HepG2 (cell line): ENCODE measurements at regions not wholly inside any gene's neighbourhood (a gene's known extent, or its start where the extent isn't known, plus 50 kb on each side); places are given as distances from the start of the nearest gene placed in this dataset.

Experiments
- DMAP1 ChIP-seq: IDR thresholded peaks from 2 replicates; pipeline ENCODE4 v1.6.1; 2016
- HDAC2 ChIP-seq: sonication (generic); formaldehyde crosslinking; IDR thresholded peaks from 2 replicates; pipeline ENCODE4 v1.4.0; 2020; ENCODE audit warnings: missing genetic modification reagents
- HNRNPH1 ChIP-seq: fragments of 200-400 bp; formaldehyde crosslinking; optimal IDR thresholded peaks from 2 replicates; pipeline ENCODE3; 2017; ENCODE audit warnings: mild to moderate bottlenecking, low read depth, low read length
- KDM1A ChIP-seq: IDR thresholded peaks from 2 replicates; pipeline ENCODE4 v1.6.1; 2016; ENCODE audit warnings: missing compliant biosample characterization
- MAF1 ChIP-seq: sonication (generic); formaldehyde crosslinking; IDR thresholded peaks from 2 replicates; pipeline ENCODE4 v1.5.0; 2020; ENCODE audit warnings: missing genetic modification reagents, borderline replicate concordance
- MBNL3 ChIP-seq: fragments of 250-450 bp; sonication (Bioruptor Pico); conservative IDR thresholded peaks from 2 replicates; pipeline ENCODE4 v1.8.0; 2022; ENCODE audit warnings: mild to moderate bottlenecking, inconsistent platforms
- MTA1 ChIP-seq: sonication (generic); formaldehyde crosslinking; IDR thresholded peaks from 2 replicates; pipeline ENCODE4 v1.4.0; 2020; ENCODE audit warnings: missing genetic modification reagents, mild to moderate bottlenecking, borderline replicate concordance
- MTA3 ChIP-seq: sonication (generic); formaldehyde crosslinking; IDR thresholded peaks from 2 replicates; pipeline ENCODE4 v1.4.0; 2020; ENCODE audit warnings: missing genetic modification reagents
- NFIB ChIP-seq: sonication (generic); formaldehyde crosslinking; IDR thresholded peaks from 2 replicates; pipeline ENCODE4 v1.9.0; 2021; ENCODE audit warnings: missing genetic modification reagents, mild to moderate bottlenecking, borderline replicate concordance
- NPAS2 ChIP-seq: sonication (generic); formaldehyde crosslinking; IDR thresholded peaks from 2 replicates; pipeline ENCODE4 v1.8.0; 2022; ENCODE audit warnings: mild to moderate bottlenecking, missing genetic modification reagents, borderline replicate concordance
- PAX8 ChIP-seq: sonication (generic); formaldehyde crosslinking; IDR thresholded peaks from 2 replicates; pipeline ENCODE4 v1.8.0; 2022; ENCODE audit warnings: mild to moderate bottlenecking, missing genetic modification reagents, borderline replicate concordance
- PCBP1 ChIP-seq: fragments of 200-400 bp; formaldehyde crosslinking; IDR thresholded peaks from 2 replicates; pipeline ENCODE4 v1.6.1; 2017; ENCODE audit warnings: mild to moderate bottlenecking, low read depth, low read length, borderline replicate concordance
- SKI ChIP-seq: fragments of 450-650 bp; IDR thresholded peaks from one replicate; pipeline ENCODE4 v1.6.1; 2018; ENCODE audit warnings: mild to moderate bottlenecking; ENCODE audit not compliant: partially characterized antibody
- SRSF4 ChIP-seq: fragments of 200-400 bp; formaldehyde crosslinking; IDR thresholded peaks from one replicate; pipeline ENCODE4 v1.6.1; 2018; ENCODE audit warnings: mild to moderate bottlenecking, low read depth, low read length, moderate library complexity; ENCODE audit not compliant: poor library complexity, severe bottlenecking
- ZFYVE20 ChIP-seq: sonication (generic); formaldehyde crosslinking; IDR thresholded peaks from 2 replicates; pipeline ENCODE4 v1.8.0; 2023; ENCODE audit warnings: low read depth, mild to moderate bottlenecking, moderate library complexity, missing genetic modification reagents, borderline replicate concordance
- ZNF207 ChIP-seq: fragments of 450-650 bp; IDR thresholded peaks from 2 replicates; pipeline ENCODE4 v1.6.1; 2016; ENCODE audit warnings: antibody characterized with exemption, borderline replicate concordance
- ZNF235 ChIP-seq: sonication (generic); formaldehyde crosslinking; IDR thresholded peaks from 2 replicates; pipeline ENCODE4 v1.8.1; 2023; ENCODE audit warnings: mild to moderate bottlenecking, missing genetic modification reagents, borderline replicate concordance
- ZNF296 ChIP-seq: sonication (generic); formaldehyde crosslinking; conservative IDR thresholded peaks from 2 replicates; pipeline ENCODE4 v1.5.0; 2020; ENCODE audit warnings: mild to moderate bottlenecking, missing genetic modification reagents
- ZNF34 ChIP-seq: sonication (generic); formaldehyde crosslinking; IDR thresholded peaks from 2 replicates; pipeline ENCODE4 v1.4.0; 2020; ENCODE audit warnings: mild to moderate bottlenecking, missing genetic modification reagents, borderline replicate concordance
- ZNF468 ChIP-seq: sonication (generic); formaldehyde crosslinking; IDR thresholded peaks from 2 replicates; pipeline ENCODE4 v1.8.0; 2022; ENCODE audit warnings: mild to moderate bottlenecking, moderate library complexity, missing genetic modification reagents
- ZNF749 ChIP-seq: sonication (generic); formaldehyde crosslinking; IDR thresholded peaks from 2 replicates; pipeline ENCODE4 v1.8.0; 2022; ENCODE audit warnings: mild to moderate bottlenecking, missing genetic modification reagents, moderate library complexity, borderline replicate concordance
- ZSCAN25 ChIP-seq: sonication (generic); formaldehyde crosslinking; IDR thresholded peaks from 2 replicates; pipeline ENCODE4 v1.8.0; 2022; ENCODE audit warnings: mild to moderate bottlenecking, missing genetic modification reagents
- TF ChIP-seq, protein P1 (sequence below): fragments of 450-650 bp; IDR thresholded peaks from 2 replicates; pipeline ENCODE4 v1.6.1; 2017; ENCODE audit warnings: mild to moderate bottlenecking
- TF ChIP-seq, protein P2 (sequence below): sonication (generic); formaldehyde crosslinking; IDR thresholded peaks from 2 replicates; pipeline ENCODE4 v1.5.0; 2020; ENCODE audit warnings: missing genetic modification reagents
- TF ChIP-seq, protein P3 (sequence below): sonication (generic); formaldehyde crosslinking; IDR thresholded peaks from 2 replicates; pipeline ENCODE4 v1.8.0; 2022; ENCODE audit warnings: mild to moderate bottlenecking, missing genetic modification reagents, moderate library complexity
- TF ChIP-seq, protein P4 (sequence below): sonication (generic); formaldehyde crosslinking; conservative IDR thresholded peaks from 2 replicates; pipeline ENCODE4 v1.8.0; 2022; ENCODE audit warnings: missing genetic modification reagents

DNA sequence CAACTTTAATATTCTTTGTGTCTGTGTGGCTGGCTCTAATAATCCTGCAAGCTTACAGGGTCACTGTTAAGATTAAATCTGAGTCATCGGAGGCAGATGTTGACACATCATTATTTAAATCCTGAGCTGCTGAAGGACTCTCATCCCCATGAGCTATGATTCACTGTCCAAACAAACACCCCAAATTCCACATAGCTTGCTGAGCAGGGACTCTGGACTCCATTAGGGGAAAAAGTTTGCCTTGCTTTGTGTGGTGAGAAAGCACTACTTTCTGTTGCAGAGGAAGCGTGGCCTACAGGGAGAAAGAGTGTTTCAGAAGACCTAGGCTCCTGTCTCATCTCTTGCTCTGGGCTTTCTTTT is 213.7 kb downstream of the PDCD6IP start (continued):
- TF ChIP-seq, protein P1, sequence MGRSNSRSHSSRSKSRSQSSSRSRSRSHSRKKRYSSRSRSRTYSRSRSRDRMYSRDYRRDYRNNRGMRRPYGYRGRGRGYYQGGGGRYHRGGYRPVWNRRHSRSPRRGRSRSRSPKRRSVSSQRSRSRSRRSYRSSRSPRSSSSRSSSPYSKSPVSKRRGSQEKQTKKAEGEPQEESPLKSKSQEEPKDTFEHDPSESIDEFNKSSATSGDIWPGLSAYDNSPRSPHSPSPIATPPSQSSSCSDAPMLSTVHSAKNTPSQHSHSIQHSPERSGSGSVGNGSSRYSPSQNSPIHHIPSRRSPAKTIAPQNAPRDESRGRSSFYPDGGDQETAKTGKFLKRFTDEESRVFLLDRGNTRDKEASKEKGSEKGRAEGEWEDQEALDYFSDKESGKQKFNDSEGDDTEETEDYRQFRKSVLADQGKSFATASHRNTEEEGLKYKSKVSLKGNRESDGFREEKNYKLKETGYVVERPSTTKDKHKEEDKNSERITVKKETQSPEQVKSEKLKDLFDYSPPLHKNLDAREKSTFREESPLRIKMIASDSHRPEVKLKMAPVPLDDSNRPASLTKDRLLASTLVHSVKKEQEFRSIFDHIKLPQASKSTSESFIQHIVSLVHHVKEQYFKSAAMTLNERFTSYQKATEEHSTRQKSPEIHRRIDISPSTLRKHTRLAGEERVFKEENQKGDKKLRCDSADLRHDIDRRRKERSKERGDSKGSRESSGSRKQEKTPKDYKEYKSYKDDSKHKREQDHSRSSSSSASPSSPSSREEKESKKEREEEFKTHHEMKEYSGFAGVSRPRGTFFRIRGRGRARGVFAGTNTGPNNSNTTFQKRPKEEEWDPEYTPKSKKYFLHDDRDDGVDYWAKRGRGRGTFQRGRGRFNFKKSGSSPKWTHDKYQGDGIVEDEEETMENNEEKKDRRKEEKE, result no peak
- TF ChIP-seq MTA3 (CRISPR knock-in tag) (no peak), SRSF4 (no peak), KDM1A (peak; percentile 58; the same call in 1 of the 2 replicates), NFIB (no peak), HNRNPH1 (no peak), MBNL3 (CRISPR knock-in tag) (no peak), ZNF468 (CRISPR knock-in tag) (no peak), ZNF207 (no peak), PCBP1 (no peak), MTA1 (no peak), ZFYVE20 (no peak), ZNF296 (CRISPR knock-in tag) (no peak), HDAC2 (peak; percentile 96), PAX8 (CRISPR knock-in tag) (no peak), NPAS2 (CRISPR knock-in tag) (no peak), ZNF34 (CRISPR knock-in tag) (no peak), MAF1 (CRISPR knock-in tag) (no peak), SKI (peak; percentile 50), ZNF235 (CRISPR knock-in tag) (no peak), ZNF749 (CRISPR knock-in tag) (peak; percentile 46; the same call in 1 of the 2 replicates), DMAP1 (CRISPR knock-in tag) (peak; percentile 62; the same call in 1 of the 2 replicates), ZSCAN25 (CRISPR knock-in tag) (no peak)
- TF ChIP-seq, protein P2, sequence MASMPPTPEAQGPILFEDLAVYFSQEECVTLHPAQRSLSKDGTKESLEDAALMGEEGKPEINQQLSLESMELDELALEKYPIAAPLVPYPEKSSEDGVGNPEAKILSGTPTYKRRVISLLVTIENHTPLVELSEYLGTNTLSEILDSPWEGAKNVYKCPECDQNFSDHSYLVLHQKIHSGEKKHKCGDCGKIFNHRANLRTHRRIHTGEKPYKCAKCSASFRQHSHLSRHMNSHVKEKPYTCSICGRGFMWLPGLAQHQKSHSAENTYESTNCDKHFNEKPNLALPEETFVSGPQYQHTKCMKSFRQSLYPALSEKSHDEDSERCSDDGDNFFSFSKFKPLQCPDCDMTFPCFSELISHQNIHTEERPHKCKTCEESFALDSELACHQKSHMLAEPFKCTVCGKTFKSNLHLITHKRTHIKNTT (CRISPR knock-in tag), result no peak
- TF ChIP-seq, protein P3, sequence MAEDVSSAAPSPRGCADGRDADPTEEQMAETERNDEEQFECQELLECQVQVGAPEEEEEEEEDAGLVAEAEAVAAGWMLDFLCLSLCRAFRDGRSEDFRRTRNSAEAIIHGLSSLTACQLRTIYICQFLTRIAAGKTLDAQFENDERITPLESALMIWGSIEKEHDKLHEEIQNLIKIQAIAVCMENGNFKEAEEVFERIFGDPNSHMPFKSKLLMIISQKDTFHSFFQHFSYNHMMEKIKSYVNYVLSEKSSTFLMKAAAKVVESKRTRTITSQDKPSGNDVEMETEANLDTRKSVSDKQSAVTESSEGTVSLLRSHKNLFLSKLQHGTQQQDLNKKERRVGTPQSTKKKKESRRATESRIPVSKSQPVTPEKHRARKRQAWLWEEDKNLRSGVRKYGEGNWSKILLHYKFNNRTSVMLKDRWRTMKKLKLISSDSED (CRISPR knock-in tag), result no peak
- TF ChIP-seq, protein P4, sequence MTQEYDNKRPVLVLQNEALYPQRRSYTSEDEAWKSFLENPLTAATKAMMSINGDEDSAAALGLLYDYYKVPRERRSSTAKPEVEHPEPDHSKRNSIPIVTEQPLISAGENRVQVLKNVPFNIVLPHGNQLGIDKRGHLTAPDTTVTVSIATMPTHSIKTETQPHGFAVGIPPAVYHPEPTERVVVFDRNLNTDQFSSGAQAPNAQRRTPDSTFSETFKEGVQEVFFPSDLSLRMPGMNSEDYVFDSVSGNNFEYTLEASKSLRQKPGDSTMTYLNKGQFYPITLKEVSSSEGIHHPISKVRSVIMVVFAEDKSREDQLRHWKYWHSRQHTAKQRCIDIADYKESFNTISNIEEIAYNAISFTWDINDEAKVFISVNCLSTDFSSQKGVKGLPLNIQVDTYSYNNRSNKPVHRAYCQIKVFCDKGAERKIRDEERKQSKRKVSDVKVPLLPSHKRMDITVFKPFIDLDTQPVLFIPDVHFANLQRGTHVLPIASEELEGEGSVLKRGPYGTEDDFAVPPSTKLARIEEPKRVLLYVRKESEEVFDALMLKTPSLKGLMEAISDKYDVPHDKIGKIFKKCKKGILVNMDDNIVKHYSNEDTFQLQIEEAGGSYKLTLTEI, result no peak
